ENCODE measurements at regions not wholly inside any gene's neighbourhood (a gene's known extent, or its start where the extent isn't known, plus 50 kb on each side); places are given as distances from the start of the nearest gene placed in this dataset.
"Not testable (repeated sequence)": the region's sequence is repeated elsewhere in the genome, so short reads cannot be mapped to it uniquely, and the experiment has no call there.

DNA sequence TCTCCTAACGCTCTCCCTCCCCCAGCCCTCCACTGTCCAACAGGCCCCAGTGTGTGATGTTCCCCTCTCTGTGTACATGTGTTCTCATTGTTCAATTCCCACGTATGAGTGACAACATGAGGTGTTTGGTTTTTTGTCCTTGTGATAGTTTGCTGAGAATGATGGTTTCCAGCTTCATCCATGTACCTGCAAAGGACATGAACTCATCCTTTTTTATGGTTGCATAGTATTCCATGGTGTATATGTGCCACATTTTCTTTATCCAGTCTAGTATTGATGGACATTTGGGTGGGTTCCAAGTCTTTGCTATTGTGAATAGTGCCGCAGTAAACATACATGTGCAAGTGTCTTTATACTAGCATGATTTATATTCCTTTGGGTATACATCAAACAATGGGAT, 347.4 kb downstream of the MAGEE1 start:
- DNase-seq (ENCODE audit: low spot score) = not testable (repeated sequence)

DNA sequence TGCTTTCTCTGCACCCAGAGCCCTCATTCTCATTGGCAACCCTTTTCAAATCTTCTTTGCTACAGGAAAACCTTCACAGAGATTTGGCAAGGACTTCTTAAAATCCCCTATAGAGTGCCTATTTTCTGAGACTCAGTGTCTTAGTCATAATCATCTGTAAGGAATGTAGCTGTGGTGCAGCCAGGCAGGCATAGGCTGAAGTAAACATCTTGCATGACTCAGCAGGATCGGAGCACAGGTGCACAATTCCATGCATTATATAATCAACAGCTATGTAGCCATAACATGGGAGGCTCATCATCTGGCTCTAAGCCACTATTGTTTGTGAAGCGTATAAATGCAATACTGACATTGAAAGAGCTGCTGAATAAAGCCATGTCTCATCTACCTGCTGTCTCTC, 368.8 kb downstream of the MAGEE1 start:
- no peak for DNase-seq (ENCODE audit: low spot score)

DNA sequence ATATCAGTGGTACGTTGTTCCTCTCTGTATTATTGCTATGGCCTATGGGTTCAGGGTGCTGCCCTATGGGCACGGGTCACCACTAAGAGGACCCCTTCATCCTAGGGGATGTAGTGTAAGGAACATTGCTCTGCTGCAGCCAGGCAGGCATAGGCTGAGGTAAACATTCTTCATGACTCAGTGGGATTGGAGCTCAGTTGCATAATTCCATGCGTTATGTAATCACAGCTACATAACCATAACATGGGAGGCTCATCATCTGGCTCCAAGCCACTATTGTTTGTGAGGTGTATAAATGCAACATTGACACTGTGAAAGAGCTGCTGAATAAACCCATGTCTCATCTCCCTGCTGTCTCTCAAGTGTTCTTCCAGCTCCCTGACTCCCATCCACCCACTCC, 375.2 kb downstream of the MAGEE1 start:
- DNase-seq (ENCODE audit: low spot score) = no peak

DNA sequence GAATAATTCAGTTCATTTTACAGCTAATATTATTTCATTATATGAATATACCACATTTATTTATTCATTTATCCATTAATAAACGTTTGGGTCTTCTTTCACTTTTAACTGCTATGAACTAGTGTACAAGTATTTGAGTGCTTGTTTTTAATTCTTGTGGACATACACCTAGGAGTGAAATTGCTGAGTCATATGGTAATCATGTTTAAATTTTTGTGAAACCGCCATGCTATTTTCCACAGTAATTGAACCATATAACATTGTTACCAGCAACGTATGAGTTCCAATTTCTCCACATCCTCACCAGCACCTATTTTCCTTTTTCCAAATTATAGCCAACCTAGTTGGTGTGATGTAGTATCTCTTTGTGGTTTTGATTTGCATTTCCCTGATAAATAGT, 388.2 kb downstream of the MAGEE1 start:
- DNase-seq (ENCODE audit: low spot score) = no peak

DNA sequence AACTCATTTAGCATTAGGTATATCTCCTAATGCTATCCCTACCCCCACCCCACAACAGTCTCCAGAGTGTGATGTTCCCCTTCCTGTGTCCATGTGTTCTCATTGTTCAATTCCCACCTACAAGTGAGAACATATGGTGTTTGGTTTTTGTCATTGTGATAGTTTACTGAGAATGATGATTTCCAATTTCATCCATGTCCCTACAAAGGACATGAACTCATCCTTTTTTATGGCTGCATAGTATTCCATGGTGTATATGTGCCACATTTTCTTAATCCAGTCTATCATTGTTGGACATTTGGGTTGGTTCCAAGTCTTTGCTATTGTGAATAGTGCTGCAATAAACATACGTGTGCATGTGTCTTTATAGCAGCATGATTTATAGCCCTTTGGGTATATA, 389.8 kb downstream of the MAGEE1 start:
- not testable (repeated sequence) for DNase-seq (ENCODE audit: low spot score)

DNA sequence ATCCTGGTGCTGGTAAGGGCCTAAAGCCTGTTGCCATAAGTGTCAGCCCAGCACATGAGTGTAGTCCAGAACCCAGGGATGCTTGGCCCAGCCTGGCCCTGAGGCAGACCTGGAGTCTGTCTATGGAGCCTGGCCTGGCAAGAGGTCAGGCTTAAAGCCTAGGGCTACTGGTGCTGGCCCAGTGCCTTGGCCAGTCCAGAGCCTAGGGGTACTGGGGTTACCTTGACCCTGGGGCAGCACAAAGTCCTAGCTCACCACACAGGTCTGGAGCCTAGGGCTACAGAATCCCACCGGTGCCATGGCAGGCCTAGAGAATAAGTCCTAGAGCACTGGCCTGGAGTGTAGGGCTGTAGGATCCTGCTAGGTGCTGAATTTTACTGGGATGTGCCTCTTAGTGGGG, 393.8 kb downstream of the MAGEE1 start:
- no peak for DNase-seq (ENCODE audit: low spot score)

DNA sequence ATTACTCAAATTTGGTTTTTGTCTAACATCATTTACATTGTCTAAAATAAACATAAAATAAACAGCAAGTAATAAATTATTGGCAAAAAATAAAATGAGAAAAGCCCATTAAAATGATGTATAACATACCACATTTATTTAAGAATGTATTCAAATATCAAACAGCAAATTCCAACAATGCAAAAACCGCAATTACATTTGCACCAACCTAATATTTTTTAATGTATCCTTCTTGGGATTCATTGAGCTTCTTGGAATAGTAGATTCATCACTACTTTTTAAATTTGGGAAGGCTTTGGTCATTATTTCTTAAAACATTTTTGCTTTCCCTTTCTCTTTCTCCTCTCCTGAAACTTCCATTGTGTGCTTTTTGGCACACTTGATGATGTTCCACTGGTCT, 400.2 kb downstream of the MAGEE1 start:
- DNase-seq (ENCODE audit: low spot score) = no peak

DNA sequence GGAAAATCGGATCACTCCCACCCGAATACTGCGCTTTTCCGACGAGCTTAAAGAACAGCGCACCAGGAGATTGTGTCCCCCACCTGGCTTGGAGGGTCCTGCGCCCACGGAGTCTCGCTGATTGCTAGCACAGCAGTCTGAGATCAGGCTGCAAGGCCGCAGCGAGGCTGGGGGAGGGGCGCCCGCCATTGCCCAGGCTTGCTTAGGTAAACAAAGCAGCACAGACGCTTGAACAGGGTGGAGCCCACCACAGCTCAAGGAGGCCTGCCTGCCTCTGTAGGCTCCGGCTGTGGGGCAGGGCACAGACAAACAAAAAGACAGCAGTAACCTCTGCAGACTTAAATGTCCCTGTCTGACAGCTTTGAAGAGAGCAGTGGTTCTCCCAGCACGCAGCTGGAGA, 413.4 kb downstream of the MAGEE1 start:
- not testable (repeated sequence) for DNase-seq (ENCODE audit: low spot score)

DNA sequence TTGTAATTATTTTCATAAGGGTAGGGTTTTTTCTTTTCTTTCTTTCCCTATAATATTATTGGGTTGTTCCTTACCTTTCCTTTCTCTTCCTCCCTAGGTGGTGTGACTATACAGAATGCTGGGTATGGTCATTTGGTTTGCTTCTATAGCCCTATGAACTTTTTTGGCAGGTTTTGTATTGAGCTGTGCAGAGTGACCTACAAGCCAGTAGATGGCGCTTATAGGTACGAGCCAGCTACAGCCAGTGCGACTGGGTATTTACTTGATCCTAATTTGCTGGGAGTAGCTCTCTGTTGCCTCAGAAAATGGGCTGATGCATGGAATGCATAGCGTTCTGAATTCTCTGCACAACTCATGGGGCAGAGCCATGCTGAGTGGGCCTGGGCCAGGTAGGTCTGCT, 423.3 kb downstream of the MAGEE1 start:
- no peak for DNase-seq (ENCODE audit: low spot score)

DNA sequence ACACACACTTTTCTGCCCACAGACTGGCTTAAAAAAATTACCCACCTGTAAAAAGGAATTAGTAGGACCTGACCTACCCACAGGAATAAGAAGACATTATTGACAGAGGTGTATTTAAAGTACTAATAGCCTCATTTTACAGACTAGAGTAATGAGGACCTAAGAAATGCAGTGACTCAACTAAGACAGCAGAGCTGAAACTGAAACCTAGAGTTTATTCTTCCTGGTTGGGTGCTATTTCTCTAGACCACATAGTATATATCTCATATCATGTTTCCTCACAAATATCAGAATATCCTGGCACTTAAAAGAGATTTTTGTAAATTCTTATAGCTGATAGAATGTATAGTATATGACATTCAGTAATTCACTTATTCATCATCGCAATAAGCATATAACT, 435.0 kb downstream of the MAGEE1 start:
- DNase-seq (ENCODE audit: low spot score) = no peak

DNA sequence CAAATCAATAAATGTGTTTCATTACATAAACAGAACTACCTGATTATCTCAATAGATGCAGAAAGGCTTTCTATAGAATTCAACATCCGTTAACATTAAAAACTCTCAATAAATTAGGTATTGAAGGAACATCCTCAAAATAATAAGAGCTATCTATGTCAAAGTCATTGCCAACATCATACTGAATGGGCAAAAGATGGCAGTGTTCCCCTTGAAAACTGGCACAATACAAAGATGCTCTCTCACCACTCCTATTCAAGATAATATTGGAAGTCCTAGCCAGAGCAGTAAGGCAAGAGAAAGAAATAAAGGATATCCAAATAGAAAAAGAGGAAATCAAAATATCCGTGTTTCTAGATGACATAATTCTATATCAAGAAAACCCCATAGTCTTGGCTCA, 466.4 kb downstream of the MAGEE1 start:
- no peak for DNase-seq (ENCODE audit: low spot score)

DNA sequence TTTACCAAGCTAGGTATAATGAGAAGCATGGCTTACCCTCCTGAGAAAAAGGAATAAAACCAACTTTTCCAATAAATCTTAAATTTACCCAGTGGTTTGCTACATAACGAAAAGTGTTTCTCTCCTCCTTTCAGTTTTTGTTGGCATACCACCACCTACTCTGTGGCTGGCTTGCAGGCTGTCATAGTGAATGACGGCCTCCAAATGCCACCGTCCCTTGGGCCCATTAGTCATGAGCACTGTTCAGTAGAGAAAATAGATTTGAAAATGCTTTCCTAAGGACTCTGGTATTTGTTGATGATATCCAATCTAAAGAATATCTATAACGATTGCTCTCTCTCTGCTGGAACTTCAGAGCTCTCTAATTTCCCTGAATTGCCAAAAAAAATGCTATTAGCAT, 488.3 kb downstream of the MAGEE1 start:
- DNase-seq (ENCODE audit: low spot score) = no peak

DNA sequence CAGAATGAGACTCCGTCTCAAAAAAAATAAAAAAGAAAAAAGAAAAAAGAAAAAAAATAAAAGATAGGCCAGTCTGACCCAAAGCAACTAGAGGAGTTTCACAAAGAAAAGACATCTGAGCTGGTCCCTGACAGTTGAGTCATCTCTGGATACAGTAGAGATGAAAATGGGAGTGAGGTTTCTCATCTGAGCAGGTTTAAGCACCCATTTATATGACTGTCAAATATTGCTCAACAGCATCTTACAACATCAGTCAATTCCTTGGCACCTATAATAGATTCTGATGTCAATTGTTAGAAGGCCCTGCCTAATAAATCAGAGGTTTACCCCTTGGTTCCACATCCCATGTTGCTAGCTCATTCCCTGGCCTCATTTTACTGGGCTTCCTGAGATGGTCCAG, 490.5 kb downstream of the MAGEE1 start:
- no peak for DNase-seq (ENCODE audit: low spot score)

DNA sequence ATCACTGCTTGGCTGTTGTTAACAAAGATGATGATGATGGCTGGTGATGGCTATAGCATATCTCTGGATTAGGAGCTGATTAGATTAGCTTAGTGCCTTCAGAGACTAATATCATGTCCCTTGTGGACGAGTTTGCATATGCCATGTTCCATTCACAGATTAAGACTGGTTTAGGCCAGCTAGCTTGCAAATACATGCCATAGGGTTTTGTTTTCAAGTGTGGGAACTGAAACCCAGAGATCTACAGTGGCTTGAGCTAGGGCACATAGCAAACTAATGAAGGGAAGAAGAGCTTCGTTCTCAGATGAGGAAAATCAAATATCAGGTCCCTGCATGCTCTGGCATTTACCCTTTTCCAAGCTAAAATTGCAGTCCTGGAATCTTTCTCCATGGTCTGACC, 492.3 kb downstream of the MAGEE1 start:
- DNase-seq (ENCODE audit: low spot score) = no peak

DNA sequence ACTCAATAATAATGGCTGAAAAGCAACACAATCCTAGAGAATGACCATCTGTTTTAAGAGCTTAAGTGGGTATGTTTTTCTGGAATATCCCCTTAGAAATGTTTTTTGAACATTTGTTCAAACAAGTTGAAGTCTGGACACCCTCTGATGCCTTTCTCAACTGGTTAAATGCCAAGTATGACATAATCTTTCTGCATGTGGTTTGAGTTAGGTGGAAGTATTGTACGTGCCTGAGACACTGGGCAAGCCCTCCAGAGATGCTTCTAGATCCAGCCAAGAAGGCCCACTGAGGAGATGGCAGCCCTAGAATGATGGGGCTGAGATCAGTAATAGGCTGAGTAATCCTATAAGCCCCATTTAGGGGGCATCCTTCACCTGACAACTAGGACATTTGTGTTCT, 493.1 kb downstream of the MAGEE1 start:
- no peak for DNase-seq (ENCODE audit: low spot score)

DNA sequence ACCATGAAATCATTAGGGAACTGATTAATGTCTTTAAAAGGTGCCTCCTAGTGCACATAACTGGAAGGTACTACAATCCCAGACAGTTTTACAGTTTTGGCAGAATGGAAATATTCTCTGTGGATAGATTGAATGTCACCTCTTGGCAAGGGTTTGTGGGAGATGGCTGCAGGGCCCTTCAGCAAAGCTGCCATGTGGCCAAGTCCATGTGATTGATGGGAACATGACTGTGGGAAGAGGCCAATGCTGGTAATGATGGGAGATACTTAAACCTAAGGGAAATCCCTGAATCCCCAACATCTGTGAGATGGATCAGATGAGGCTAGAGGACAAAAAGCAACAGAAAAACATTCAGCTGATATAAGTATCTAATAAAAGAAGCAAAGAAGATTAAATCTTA, 493.7 kb downstream of the MAGEE1 start:
- no peak for DNase-seq (ENCODE audit: low spot score)

DNA sequence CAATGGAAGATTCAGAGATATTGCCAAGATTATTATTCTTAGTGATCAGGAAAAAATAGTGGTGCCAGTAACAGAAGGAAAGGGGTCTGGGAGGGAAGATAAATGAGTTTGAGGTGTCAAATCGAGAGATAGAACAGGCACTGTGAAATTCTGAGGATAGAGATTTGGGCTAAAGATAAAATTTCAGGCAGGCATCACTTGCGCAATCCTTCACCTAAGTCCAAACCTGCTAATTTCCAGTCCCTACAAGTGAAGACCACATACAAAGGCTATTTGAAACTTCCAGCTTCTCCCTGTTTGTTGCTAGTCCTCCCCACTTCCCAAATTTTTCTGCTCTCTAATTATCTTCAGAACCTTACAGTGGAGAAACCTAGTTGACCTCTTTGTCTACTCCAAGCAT, 494.6 kb downstream of the MAGEE1 start:
- no peak for DNase-seq (ENCODE audit: low spot score)

DNA sequence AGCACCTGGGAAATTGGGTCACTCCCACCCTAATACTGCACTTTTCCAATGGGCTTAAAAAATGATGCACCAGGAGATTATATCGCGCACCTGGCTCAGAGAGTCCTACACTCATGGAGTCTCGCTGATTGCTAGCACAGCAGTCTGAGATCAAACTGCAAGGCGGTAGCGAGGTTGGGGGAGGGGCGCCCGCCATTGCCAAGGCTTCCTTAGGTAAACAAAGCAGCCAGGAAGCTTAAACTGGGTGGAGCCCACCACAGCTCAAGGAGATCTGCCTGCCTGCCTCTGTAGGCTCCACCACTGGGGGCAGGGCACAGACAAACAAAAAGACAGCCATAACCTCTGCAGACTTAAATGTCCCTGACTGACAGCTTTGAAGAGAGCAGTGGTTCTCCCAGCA, 497.1 kb downstream of the MAGEE1 start:
- DNase-seq (ENCODE audit: low spot score) = not testable (repeated sequence)

DNA sequence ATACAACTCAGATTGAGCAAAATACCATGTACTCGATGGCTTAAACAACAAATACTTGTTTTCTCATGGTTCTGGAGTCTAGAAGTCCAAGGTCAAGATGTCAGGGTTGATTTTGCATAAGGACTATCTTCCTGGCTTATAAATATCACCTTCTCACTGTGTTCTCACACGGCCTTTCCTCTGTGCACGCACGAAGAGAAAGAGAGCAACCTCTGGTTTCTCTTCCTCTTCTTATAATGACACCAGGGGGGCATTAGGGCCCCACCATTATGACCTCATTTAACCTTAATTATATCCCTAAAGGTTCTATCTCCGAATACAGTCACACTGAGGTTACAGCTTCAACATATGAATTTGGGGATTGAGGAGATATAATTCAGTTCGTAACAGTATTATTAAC, 504.0 kb downstream of the MAGEE1 start:
- DNase-seq (ENCODE audit: low spot score) = no peak

DNA sequence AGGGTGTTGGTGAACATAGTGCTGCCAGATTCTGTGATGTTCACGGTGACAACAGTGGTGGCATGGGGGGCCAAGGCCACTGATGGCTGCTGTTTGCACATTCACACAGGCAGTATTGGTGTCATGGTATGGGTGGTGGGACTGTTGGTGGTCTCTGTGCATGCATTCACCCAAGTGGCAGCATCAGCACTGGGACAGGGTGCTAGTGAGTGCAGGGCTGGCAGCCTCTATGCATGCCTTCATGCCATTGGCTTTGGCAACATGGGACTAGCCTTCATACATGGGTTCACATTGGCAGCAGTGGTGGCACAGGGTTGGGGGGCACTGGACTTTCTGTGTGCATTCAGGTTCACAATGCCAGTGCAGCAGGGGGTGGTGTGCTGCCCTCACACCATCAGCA, 489.7 kb upstream of the FGF16 start:
- DNase-seq (ENCODE audit: low spot score) = no peak

DNA sequence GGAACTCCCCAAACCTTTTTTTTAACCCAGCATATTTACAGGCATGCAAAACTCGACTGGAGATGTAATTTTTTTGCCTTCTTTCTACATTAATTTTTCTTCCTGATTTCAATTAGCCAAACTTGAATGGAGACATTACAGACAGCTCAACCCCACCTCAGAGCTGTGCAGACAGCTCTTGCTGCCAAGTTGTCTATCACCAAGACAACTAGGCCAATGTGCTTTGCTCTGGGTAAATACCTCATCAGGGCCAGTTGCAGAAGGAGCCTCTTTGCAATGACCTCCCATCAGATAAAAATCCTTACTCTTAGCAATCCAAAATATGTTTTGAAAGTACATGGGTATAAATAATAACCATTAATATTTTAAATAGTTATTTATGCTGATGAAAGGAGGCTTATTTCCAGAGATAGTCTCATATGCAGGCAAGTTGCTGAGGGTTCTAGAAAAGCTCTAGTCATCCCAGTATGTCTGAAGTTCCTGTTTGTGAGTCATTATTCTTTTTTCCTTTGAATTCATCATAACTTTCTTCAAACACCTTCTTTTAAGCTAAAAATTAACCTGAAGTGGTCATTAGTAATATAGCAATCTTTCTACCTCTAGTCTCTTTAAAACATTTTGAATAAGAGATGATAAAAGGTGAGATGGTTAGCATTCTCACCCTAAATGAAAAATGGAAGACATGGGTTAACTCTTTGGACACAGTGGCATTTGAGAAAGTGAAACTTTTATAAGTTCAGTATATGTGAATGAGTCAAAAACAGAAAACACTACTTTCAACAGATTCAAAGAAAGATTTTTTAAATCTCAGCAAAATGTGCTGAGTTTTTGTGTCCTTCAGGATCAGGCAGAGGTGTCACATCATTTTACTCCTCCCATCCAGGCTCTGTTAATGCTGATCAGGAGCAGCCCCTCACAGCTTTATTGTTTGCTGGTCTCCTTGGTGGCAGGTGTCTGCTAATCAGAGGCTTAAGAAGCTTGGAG, 475.5 kb upstream of the FGF16 start:
- no peak for DNase-seq (ENCODE audit: low spot score)

DNA sequence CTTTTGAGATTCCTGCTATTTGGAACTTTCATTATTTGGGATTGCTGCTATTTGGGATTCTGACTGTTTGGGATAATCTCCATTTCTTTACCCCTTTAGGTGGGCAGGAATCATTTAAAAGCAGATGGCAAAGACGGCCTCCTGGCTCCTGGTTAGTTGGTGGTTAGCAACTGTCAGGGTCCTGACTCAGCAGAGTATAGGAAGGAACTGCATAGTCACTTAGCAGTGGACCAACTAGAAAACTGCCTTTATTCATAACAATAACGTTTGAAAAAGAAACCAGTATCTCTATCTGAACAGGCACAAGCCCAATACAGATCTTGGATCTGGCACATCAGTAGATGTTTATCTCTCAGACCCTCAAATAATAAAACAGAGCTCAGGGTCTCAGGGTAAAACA, 469.7 kb upstream of the FGF16 start:
- DNase-seq (ENCODE audit: low spot score) = no peak

DNA sequence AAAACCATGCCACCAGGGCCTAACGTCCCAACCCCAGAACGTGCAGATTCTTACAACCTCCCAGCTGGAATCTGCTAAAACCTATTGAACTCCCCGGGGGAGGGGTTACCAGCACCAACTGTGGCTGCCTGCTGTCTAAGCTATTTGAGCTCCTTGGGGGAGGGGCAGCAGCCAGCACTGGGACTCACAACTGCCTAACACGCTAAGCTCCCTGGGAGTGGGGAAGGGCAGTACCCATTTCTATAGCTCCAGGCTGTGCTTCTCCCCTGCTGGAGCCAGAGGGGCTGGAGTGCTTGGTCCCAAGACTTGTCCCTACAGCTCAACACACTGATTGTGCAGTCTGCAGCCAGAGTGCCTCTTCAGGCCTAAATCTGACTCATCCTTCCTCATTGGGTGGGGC, 459.8 kb upstream of the FGF16 start:
- DNase-seq (ENCODE audit: low spot score) = no peak

DNA sequence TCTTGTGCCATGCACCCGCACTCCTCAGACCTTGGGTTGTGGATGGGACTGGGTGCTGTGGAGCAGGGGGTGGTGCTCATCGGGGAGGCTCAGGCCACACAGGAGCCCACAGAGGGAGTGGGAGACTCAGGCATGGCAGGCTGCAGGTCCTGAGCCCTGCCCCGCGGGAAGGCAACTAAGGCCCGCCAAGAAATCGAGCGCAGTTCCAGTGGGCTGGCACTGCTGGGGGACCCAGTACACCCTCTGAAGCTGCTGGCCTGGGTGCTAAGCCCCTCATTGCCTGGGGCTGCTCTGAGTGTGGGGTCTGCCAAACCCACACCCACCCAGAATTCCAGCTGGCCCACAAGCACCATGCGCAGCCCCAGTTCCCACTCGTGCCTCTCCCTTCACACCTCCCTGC, 450.5 kb upstream of the FGF16 start:
- no peak for DNase-seq (ENCODE audit: low spot score)

All from AG20443 (cell line).